ENCODE measurements at regions not wholly inside any gene's neighbourhood (a gene's known extent, or its start where the extent isn't known, plus 50 kb on each side); places are given as distances from the start of the nearest gene placed in this dataset.

DNA sequence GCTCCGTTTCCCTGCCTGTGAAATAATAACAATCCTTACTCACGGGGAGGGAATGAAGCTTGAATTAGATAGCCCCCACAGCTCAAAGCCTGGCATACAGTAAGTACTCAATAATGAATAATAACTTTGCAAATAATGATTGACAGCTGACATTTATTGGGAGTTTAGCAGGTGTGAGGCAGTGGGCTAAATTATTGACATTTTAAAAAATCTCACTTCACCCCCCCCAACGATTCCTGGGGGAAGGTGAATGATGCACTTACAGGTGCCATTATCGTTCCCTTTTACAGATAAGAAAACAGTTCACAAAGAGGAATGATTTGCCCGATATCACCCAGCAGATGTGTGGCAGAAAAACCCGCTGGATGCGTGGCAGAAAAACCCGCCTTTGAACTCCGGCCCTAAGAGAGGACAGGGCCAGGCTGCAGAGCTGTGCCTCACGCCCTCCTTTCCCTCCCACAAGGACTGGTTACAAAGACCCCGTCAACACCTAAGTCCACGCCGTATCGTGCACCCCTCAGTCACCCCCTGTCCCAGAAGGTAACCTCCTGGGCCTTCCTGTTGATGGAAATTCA lies 114.2 kb upstream of the PTPN1 start:
- no peak overlapping the region for H3K4me3 ChIP-seq
- no peaks in the 10 kb centered on the region for H3K79me2 ChIP-seq (ENCODE audit: low read depth)
- no TSS peak for BruUV-seq (replicated peaks)
- H3K27ac ChIP-seq: no peak overlapping the region
- no peak overlapping the region for H3K4me2 ChIP-seq
- no peaks in the 10 kb centered on the region for H3K36me3 ChIP-seq (ENCODE audit: low read depth)
- H4K20me1 ChIP-seq (ENCODE audit: insufficient read depth): no peaks in the 10 kb centered on the region
- ChIA-PET CTCF (interaction anchor here (0.6 kb wide), 1 partner anchor 855 kb away, joined by 4 read pairs; no protein-coding TSS in a partner anchor), POLR2A (ENCODE audit: unreplicated experiment) (no interaction called here)
- intact Hi-C loops (cut with micrococcal nuclease; ENCODE audit: unreplicated experiment): no loop called here
- no peaks in the 10 kb centered on the region for H3K9me3 ChIP-seq (ENCODE audit: insufficient read depth, low read depth)
- no peaks in the 10 kb centered on the region for H3K9me2 ChIP-seq (ENCODE audit: insufficient read depth)
- H3K27me3 ChIP-seq (ENCODE audit: insufficient read depth, low read depth): no peaks in the 10 kb centered on the region
- DNase-seq: no peak
- H2AFZ ChIP-seq: no peak overlapping the region
- TF ChIP-seq EZH2 (IDR thresholded peaks at IDR 0.05; ENCODE audit: low read depth) (no peak), CTCF (conservative IDR thresholded peaks at IDR 0.05) (no peak)
- peaks cover 19% of the 10 kb centered on the region for H3F3A ChIP-seq (ENCODE audit: insufficient read depth, low read depth)
- peaks cover 42% of the 10 kb centered on the region for H3K4me1 ChIP-seq (replicated peaks; ENCODE audit: insufficient read depth)

- no peaks in the 10 kb centered on the region for H3K9me3 ChIP-seq (ENCODE audit: insufficient read depth, low read depth)
- H3F3A ChIP-seq (ENCODE audit: insufficient read depth, low read depth): peaks cover 23% of the 10 kb centered on the region
- H2AFZ ChIP-seq: no peak overlapping the region
- peaks cover 40% of the 10 kb centered on the region for H3K4me1 ChIP-seq (replicated peaks; ENCODE audit: insufficient read depth)
- ChIA-PET POLR2A (ENCODE audit: unreplicated experiment) (no interaction called here), CTCF (no interaction called here)
- H3K27me3 ChIP-seq (ENCODE audit: insufficient read depth, low read depth): no peaks in the 10 kb centered on the region
- no peaks in the 10 kb centered on the region for H4K20me1 ChIP-seq (ENCODE audit: insufficient read depth)
- no peaks in the 10 kb centered on the region for H3K36me3 ChIP-seq (ENCODE audit: low read depth)
- no peaks in the 10 kb centered on the region for H3K9me2 ChIP-seq (ENCODE audit: insufficient read depth)
- TF ChIP-seq EZH2 (IDR thresholded peaks at IDR 0.05; ENCODE audit: low read depth): no peak
- no peak overlapping the region for H3K27ac ChIP-seq
- H3K4me2 ChIP-seq: no peak overlapping the region
- intact Hi-C loops (cut with micrococcal nuclease; ENCODE audit: unreplicated experiment): no loop called here
- no TSS peak for BruUV-seq (replicated peaks)
- DNase-seq: no peak
- H3K4me3 ChIP-seq: no peak overlapping the region
- H3K79me2 ChIP-seq (ENCODE audit: low read depth): no peaks in the 10 kb centered on the region
Observed at GRCh38 chr20:50396623-50397022, 113.6 kb upstream of the PTPN1 start.

DNA sequence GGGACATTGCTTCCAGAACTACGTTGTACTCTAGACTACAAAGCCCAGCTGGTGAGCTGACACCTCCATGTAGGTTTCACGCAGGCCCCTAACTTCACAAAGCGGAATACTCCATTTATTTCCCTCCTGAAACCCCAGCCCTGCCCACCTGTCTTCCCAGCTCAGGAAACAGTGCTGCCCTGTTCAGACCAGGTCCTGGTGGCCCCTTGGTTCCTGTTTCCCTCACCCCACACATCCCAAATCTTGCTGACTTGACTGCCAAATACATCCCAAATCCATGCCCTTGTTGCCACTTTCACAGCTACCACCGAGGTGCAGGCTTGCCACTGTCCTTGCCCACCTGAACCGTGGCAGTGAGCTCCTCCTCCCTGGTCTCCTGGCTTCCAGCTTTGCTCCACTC lies 113.1 kb upstream of the PTPN1 start:
- no peaks in the 10 kb centered on the region for H3K27me3 ChIP-seq (ENCODE audit: insufficient read depth, low read depth)
- DNase-seq: no peak
- no peaks in the 10 kb centered on the region for H4K20me1 ChIP-seq (ENCODE audit: insufficient read depth)
- H2AFZ ChIP-seq: no peak overlapping the region
- H3K79me2 ChIP-seq (ENCODE audit: low read depth): no peaks in the 10 kb centered on the region
- H3F3A ChIP-seq (ENCODE audit: insufficient read depth, low read depth): peaks cover 24% of the 10 kb centered on the region
- ChIA-PET CTCF (no interaction called here), POLR2A (ENCODE audit: unreplicated experiment) (no interaction called here)
- H3K9me2 ChIP-seq (ENCODE audit: insufficient read depth): no peaks in the 10 kb centered on the region
- no TSS peak for BruUV-seq (replicated peaks)
- H3K4me2 ChIP-seq: no peak overlapping the region
- TF ChIP-seq CTCF (conservative IDR thresholded peaks at IDR 0.05) (no peak), EZH2 (IDR thresholded peaks at IDR 0.05; ENCODE audit: low read depth) (no peak)
- no peak overlapping the region for H3K27ac ChIP-seq
- H3K36me3 ChIP-seq (ENCODE audit: low read depth): no peaks in the 10 kb centered on the region
- no peaks in the 10 kb centered on the region for H3K9me3 ChIP-seq (ENCODE audit: insufficient read depth, low read depth)
- peaks cover 35% of the 10 kb centered on the region for H3K4me1 ChIP-seq (replicated peaks; ENCODE audit: insufficient read depth)
- intact Hi-C loops (cut with micrococcal nuclease; ENCODE audit: unreplicated experiment): no loop called here
- no peak overlapping the region for H3K4me3 ChIP-seq

DNA sequence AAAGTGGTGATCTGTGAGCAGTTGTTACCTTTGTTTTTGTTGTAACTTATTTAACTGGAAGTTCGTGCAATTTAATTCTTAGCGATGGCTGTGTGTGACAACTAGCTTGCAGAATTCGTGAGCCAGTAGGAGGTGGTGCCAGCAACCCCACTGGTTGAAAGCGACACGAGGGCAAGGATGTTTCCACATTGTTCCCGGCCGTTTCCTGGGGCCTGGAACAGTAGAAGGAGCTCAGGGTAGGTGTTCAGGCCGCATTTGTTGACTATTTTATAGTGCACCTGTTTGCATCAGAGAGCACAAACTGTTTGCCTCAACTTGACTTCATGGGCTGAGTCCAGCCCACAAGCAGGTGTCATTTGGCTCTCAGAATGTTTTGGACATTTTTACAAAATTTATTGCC lies 112.1 kb upstream of the PTPN1 start:
- Histone ChIP-seq H3K9me2 (ENCODE audit: insufficient read depth) (no peaks in the 10 kb centered on the region), H3F3A (ENCODE audit: insufficient read depth, low read depth) (peaks cover 32% of the 10 kb centered on the region), H3K4me3 (no peak overlapping the region), H3K27me3 (ENCODE audit: insufficient read depth, low read depth) (no peaks in the 10 kb centered on the region), H4K20me1 (ENCODE audit: insufficient read depth) (no peaks in the 10 kb centered on the region), H3K4me1 (replicated peaks; ENCODE audit: insufficient read depth) (peaks cover 30% of the 10 kb centered on the region), H2AFZ (no peak overlapping the region), H3K9me3 (ENCODE audit: insufficient read depth, low read depth) (no peaks in the 10 kb centered on the region), H3K79me2 (ENCODE audit: low read depth) (no peaks in the 10 kb centered on the region), H3K27ac (no peak overlapping the region), H3K4me2 (no peak overlapping the region), H3K36me3 (ENCODE audit: low read depth) (no peaks in the 10 kb centered on the region)
- no peak for TF ChIP-seq EZH2 (IDR thresholded peaks at IDR 0.05; ENCODE audit: low read depth)
- TF ChIP-seq CTCF (conservative IDR thresholded peaks at IDR 0.05): no peak
- intact Hi-C loops (cut with micrococcal nuclease; ENCODE audit: unreplicated experiment): no loop called here
- ChIA-PET POLR2A (ENCODE audit: unreplicated experiment) (interaction anchor here (0.7 kb wide), 1 partner anchor 102 kb away, joined by 26 read pairs; no protein-coding TSS in a partner anchor), CTCF (interaction anchor here (0.6 to 0.7 kb wide), 3 partner anchors 10 to 466 kb away, joined by 4 to 11 read pairs (median 6); no protein-coding TSS in a partner anchor)
- BruUV-seq (replicated peaks): no TSS peak
- DNase-seq: no peak

Measured in PC-9 (cell line).